IPS-20b (cell line): ENCODE measurements at regions not wholly inside any gene's neighbourhood (a gene's known extent, or its start where the extent isn't known, plus 50 kb on each side); places are given as distances from the start of the nearest gene placed in this dataset.
"Not testable (repeated sequence)": the region's sequence is repeated elsewhere in the genome, so short reads cannot be mapped to it uniquely, and the experiment has no call there.

Experiments
- H3K27ac ChIP-seq: one replicate; pipeline ENCODE4 v1.5.1; 2013; ENCODE audit warnings: low read length
- H3K27me3 ChIP-seq: 2 replicates; pipeline ENCODE4 v1.6.1; 2013; ENCODE audit warnings: mild to moderate bottlenecking, low read length, inconsistent platforms; ENCODE audit not compliant: insufficient read depth
- H3K36me3 ChIP-seq: 2 replicates; pipeline ENCODE4 v1.6.1; 2013; ENCODE audit warnings: low read depth, mild to moderate bottlenecking, inconsistent platforms, low read length, moderate library complexity; ENCODE audit not compliant: insufficient read depth
- H3K4me1 ChIP-seq: 2 replicates; pipeline ENCODE4 v1.6.1; 2013; ENCODE audit warnings: mild to moderate bottlenecking, control low read depth, inconsistent platforms, low read length, moderate library complexity; ENCODE audit not compliant: insufficient read depth
- H3K4me3 ChIP-seq: 2 replicates; pipeline ENCODE4 v1.5.1; 2013; ENCODE audit warnings: mild to moderate bottlenecking, low read length, inconsistent platforms
- H3K9ac ChIP-seq: 2 replicates; pipeline ENCODE4 v1.6.1; 2013; ENCODE audit warnings: low read depth, mild to moderate bottlenecking, inconsistent platforms, low read length, moderate library complexity
- H3K9me3 ChIP-seq: 2 replicates; pipeline ENCODE4 v1.6.1; 2013; ENCODE audit warnings: mild to moderate bottlenecking, low read depth, low read length, inconsistent platforms; ENCODE audit not compliant: insufficient read depth

DNA sequence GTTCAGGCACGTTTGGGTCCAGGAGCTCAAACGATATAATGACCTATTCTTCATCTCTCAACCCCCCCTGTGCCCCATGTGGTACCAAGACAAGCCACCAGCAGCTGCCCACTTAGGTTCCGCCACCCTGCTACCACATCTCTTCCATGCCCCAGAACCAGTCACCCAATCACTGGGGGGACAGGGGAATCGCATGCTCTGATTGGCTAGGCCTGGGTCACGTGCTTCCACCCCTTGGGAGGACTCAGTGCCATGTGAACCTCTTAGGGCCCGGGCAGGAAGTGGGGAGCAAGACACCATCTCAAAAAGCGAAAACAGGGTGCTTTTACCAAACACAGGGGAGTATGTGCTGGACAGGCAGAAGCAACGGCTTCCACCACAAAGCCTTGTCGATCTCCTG, 91.3 kb downstream of the KATNIP start:
- H3K9me3 ChIP-seq: no peaks in the 10 kb centered on the region
- H3K27ac ChIP-seq: no peak overlapping the region
- H3K9ac ChIP-seq: no peak overlapping the region
- peaks cover 7% of the 10 kb centered on the region; the same call in 1 of the 2 replicates for H3K4me1 ChIP-seq
- no peaks in the 10 kb centered on the region for H3K27me3 ChIP-seq
- no peaks in the 10 kb centered on the region for H3K36me3 ChIP-seq
- H3K4me3 ChIP-seq: no peak overlapping the region

DNA sequence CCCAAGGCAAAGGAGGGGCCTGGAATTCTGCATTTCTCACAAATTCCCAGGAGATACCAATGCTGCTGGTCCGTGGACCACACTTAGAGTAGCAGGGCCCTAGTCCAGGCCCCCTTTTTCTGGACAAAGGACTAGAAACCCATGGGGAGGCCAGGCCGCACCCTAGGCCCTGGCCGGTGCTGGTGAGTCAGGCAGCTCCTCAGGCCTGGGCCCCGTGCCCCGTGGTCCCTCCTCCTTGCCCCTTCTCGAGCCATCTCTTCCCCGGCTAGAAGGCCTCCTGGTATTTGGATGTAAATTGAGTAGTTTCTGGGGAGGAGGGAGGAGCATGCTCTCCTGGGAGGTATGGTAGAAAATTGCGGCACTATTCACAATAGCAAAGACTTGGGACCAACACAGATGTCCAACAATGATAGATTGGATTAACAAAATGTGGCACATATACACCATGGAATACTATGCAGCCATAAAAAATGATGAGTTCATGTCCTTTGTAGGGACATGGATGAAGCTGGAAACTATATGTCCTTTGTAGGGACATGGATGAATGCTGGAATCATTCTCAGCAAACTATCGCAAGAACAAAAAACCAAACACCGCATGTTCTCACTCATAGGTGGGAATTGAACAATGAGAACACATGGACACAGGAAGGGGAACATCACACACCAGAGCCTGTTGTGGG, 91.9 kb downstream of the KATNIP start:
- H3K4me1 ChIP-seq, H3K4me3 ChIP-seq, H3K27me3 ChIP-seq, H3K9ac ChIP-seq, H3K27ac ChIP-seq, H3K9me3 ChIP-seq, H3K36me3 ChIP-seq: not testable (repeated sequence)

DNA sequence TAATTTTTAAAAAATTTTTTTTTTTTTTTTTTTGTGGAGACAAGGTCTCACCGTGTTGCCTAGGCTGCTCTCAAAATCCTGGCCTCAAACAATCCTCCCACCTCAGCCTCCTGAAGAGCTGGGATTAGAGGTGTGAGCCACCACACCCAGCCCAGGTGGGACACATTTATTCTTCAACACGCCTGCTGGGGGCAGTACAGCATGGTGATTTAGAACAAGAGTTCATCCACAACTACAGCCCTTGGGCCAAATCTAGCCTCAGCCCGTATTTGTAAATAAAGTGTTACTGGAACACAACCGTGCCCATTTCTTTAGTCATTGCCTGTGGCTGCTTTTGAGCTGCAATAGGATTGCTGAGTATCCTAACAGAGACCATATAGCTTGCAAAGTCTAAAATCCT, 92.8 kb downstream of the KATNIP start:
- H3K4me3 ChIP-seq: no peak overlapping the region
- no peaks in the 10 kb centered on the region for H3K9me3 ChIP-seq
- no peaks in the 10 kb centered on the region for H3K27me3 ChIP-seq

DNA sequence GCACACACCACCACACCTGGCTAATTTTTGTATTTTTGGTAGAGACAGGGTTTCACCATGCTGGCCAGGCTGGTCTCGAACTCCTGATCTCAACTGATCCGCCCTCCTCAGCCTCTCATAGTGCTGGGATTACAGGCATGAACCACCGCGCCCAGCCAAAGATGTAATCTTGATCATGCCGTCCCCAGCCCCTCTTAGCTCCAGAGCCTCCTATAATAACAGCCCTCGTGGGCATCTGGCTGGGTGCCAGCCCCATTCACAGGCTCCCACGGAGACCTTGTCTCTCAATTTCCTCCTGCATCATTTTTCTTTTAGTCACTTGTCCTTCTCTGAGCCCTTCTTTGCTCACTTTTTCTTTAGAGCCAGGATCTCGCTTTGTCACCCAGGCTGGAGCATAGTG, 94.2 kb downstream of the KATNIP start:
- Histone ChIP-seq H3K9me3 (no peaks in the 10 kb centered on the region), H3K27me3 (no peaks in the 10 kb centered on the region), H3K4me3 (no peak overlapping the region), H3K27ac (no peak overlapping the region), H3K4me1 (peaks cover 7% of the 10 kb centered on the region; the same call in 1 of the 2 replicates), H3K9ac (no peak overlapping the region), H3K36me3 (no peaks in the 10 kb centered on the region)

More for the DNA sequence above, 92.8 kb downstream of the KATNIP start:
- H3K4me1 ChIP-seq: peaks cover 7% of the 10 kb centered on the region; the same call in 1 of the 2 replicates
- no peak overlapping the region for H3K9ac ChIP-seq
- H3K36me3 ChIP-seq: no peaks in the 10 kb centered on the region
- H3K27ac ChIP-seq: no peak overlapping the region

DNA sequence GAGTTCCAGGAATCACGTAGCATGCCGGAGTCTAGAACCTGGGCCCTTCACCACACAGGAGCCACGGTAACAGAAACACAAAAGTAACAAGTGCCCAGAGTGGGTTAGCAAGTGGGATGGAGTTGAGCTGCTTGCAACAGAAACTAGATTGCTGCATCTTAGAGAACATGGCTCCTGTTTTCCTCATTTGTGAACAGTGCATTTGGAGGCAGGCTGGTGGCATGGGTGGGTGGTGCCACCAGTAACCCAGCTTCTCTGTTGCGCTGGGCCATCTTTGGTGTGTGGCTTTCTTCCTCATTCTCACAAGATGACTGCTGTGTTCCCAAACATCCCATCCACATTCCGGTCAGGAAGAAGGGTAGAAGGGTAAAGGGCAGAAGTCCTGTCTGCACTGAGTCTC, 95.5 kb downstream of the KATNIP start:
- Histone ChIP-seq H3K36me3 (no peaks in the 10 kb centered on the region), H3K27ac (no peak overlapping the region), H3K4me1 (peaks cover under 1% of the 10 kb centered on the region; the same call in 1 of the 2 replicates), H3K9ac (no peak overlapping the region), H3K4me3 (no peak overlapping the region), H3K9me3 (no peaks in the 10 kb centered on the region), H3K27me3 (no peaks in the 10 kb centered on the region)

DNA sequence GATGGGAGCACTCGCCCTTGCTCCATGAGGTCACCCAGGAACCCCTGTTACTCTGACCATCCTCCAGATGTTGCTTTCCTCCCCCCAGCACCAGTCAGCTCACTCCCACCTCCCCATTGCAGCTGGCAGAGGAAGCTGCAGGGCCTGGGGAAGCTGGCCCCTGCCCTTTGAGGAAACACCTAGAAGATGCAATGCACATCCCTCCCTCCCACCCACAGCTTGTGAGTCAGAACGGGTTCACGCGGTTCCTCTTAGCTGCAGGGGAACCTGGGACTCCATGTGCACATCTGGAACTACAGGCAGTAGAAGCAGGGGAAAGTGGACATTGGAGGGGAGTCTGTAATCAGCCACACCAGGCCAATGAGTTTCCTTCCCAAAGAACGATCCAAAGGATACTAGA, 96.9 kb downstream of the KATNIP start:
- H3K36me3 ChIP-seq: no peaks in the 10 kb centered on the region
- H3K9me3 ChIP-seq: no peaks in the 10 kb centered on the region
- no peaks in the 10 kb centered on the region; the same call in 1 of the 2 replicates for H3K4me1 ChIP-seq
- H3K4me3 ChIP-seq: no peak overlapping the region
- no peak overlapping the region for H3K9ac ChIP-seq
- H3K27me3 ChIP-seq: no peaks in the 10 kb centered on the region
- H3K27ac ChIP-seq: no peak overlapping the region

DNA sequence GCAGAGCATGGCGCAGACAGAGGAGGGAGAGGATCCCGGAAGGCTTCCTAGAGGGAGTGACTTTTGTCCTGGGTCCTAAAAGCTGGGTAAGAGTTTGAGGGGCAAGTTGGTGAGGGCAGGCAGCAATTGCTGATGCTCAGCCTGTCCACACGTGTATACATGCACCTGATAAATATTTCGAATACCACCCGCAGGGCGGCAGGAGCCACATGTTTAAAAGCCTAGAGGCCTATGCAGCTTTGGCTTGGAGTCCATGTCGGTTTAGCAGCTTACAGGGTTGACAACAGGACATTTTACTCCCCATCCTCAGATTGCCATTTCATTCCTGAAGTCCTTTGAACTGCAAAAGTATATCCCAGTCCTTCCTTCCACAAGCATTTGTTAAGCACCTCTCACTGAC, 99.1 kb downstream of the KATNIP start:
- H3K4me3 ChIP-seq: no peak overlapping the region
- H3K9ac ChIP-seq: no peak overlapping the region
- H3K36me3 ChIP-seq: no peaks in the 10 kb centered on the region
- no peak overlapping the region for H3K27ac ChIP-seq
- peaks cover 4% of the 10 kb centered on the region; the same call in 1 of the 2 replicates for H3K4me1 ChIP-seq
- H3K9me3 ChIP-seq: no peaks in the 10 kb centered on the region
- no peaks in the 10 kb centered on the region for H3K27me3 ChIP-seq

DNA sequence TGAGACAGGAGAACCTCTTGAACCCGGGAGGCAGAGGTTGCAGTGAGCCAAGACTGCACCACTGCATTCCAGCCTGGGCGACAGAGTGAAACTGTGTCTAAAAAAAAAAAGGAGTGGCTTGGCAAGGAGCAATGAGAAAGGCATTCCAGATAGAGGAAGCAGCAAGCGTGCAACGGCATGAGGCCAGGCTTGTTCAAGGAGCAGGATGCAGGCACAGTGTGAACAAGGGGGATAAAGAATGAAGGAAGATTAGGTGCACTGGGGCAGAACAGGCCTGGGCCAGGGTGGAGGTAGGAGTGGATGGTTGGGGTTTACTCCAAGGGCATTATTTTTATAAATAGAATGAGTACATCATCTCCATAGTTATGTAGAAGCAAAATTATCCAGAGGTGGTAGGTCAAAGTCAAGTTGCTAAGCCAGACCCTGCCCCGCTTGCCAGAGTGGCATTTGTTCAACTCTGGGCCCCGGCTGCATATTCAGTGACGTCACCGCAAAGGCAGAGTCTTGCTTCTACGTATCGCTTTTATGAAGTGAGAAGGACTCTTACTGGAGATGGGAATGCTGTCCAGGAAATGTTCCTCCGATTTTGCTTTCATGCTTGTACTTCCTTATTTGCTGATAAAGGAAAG, 100.2 kb downstream of the KATNIP start:
- peaks cover 4% of the 10 kb centered on the region; the same call in 1 of the 2 replicates for H3K4me1 ChIP-seq
- no peaks in the 10 kb centered on the region for H3K9me3 ChIP-seq
- H3K36me3 ChIP-seq: no peaks in the 10 kb centered on the region
- no peak overlapping the region for H3K27ac ChIP-seq
- H3K9ac ChIP-seq: no peak overlapping the region
- no peak overlapping the region for H3K4me3 ChIP-seq
- no peaks in the 10 kb centered on the region for H3K27me3 ChIP-seq

DNA sequence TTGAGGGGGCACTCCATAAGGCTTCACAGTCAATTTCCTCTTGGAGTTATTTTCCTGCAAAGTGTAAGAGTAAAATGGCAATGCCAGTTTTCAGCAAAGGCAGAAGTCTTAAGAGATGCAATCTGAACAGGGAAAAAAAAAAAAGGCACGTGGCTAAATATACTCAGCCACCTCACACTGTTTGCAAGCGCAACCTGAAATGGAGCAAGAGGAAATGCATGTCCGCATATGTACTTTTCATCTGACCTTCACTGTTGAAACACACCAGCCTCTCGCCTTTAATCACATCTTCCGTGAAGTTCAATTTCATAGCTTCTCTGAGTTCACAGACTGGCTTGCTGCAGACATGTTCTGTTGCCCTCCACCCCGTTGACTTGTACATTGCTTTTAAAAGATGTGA, 101.4 kb downstream of the KATNIP start:
- no peaks in the 10 kb centered on the region; the same call in 1 of the 2 replicates for H3K36me3 ChIP-seq
- no peak overlapping the region for H3K27ac ChIP-seq
- H3K9ac ChIP-seq: no peak overlapping the region
- H3K4me3 ChIP-seq: no peak overlapping the region
- H3K4me1 ChIP-seq: peaks cover 4% of the 10 kb centered on the region; the same call in 1 of the 2 replicates
- H3K9me3 ChIP-seq: no peaks in the 10 kb centered on the region
- H3K27me3 ChIP-seq: no peaks in the 10 kb centered on the region

DNA sequence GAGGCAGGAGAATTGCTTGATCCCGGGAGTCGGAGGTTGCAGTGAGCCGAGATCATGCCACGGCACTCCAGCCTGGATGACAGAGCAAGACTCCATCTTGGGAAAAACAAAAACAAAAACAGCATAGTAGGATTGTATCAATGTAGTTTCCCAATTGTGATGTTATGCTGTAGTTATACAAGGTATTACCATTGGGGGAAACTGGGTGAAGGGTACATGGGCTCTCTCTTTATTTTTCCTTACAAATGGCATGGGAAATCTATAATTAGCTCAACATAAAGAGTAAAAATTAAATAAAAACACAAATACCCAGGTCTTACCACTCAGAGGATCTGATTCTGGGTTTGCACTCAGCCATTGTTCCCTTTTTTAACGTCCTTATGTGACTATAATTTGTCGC, 107.9 kb downstream of the KATNIP start:
- Histone ChIP-seq H3K9ac (no peak overlapping the region), H3K9me3 (no peaks in the 10 kb centered on the region), H3K4me3 (no peak overlapping the region), H3K27ac (no peak overlapping the region), H3K4me1 (0 out of 2 replicates have a peak, but pooled peaks cover 4% of the 10 kb centered on the region), H3K36me3 (no peaks in the 10 kb centered on the region; the same call in 1 of the 2 replicates), H3K27me3 (no peaks in the 10 kb centered on the region)

DNA sequence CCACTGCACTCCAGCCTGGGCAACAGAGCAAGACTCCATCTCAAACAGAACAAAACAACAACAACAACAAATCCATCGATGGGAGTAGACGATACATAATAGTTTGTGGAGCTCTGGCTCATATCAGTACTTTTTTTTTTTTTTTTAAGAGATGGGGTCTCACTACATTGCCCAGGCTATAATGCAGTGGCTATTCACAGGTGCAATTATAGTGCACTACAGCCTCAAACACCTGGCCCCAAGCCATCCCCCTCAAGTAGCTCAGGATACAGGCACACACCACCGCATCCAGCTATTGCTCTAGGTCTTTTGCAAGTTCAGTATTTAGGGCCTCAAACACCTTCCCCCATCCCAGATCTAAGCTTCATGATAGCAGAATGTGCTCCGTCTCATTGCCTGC, 110.6 kb downstream of the KATNIP start:
- H3K9ac ChIP-seq: no peak overlapping the region
- H3K9me3 ChIP-seq: no peaks in the 10 kb centered on the region
- no peaks in the 10 kb centered on the region for H3K27me3 ChIP-seq
- no peaks in the 10 kb centered on the region; the same call in 1 of the 2 replicates for H3K36me3 ChIP-seq
- H3K4me3 ChIP-seq: no peak overlapping the region
- no peaks in the 10 kb centered on the region for H3K4me1 ChIP-seq
- no peak overlapping the region for H3K27ac ChIP-seq

DNA sequence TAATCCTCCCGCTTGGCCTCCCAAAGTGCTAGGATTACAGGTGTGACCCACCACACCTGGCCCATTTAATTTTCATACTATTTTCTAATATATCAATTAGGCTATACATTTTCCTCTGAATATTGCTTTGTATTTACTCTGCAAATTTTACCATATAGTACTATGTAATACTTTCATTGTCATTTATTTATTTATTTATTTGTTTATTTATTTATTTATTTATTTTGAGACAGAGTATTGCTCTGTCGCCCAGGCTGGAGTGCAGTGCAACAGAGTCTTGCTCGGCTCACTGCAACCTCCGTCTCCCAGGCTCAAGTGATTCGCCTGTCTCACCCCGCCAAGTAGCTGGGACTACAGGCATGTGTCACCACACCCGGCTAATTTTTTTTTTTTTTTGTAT, 113.3 kb downstream of the KATNIP start:
- not testable (repeated sequence) for H3K9me3 ChIP-seq, H3K9ac ChIP-seq, H3K36me3 ChIP-seq, H3K27me3 ChIP-seq, H3K4me3 ChIP-seq, H3K27ac ChIP-seq, H3K4me1 ChIP-seq
